ENCODE measurements at regions not wholly inside any gene's neighbourhood (a gene's known extent, or its start where the extent isn't known, plus 50 kb on each side); places are given as distances from the start of the nearest gene placed in this dataset.

- no peak for DNase-seq
Observed at GRCh38 chr21:27839512-27840115, 872.7 kb upstream of the ADAMTS5 start.

DNA sequence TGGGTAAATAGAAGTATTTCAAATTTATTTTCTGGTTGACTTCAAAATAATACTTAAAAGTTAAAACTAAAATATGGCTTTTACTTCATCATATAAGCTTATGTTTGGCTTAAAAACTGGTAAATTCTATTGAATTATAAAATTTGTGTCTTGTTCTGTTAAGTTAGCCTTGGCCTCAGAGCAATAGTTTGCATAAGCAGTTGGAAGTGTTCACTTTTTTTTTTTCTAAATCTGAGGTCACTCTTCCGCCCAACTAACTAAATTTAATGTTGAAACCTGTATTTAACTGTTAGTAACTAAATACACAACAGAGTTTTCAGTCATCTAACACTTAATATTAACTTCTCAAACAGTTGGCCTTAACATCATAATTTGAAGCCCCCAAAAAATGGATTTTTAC, 871.7 kb upstream of the ADAMTS5 start:
- DNase-seq, result no peak

- no peak for DNase-seq
Observed at GRCh38 chr21:27837936-27838335, 871.0 kb upstream of the ADAMTS5 start.

- DNase-seq, result no peak
Observed at GRCh38 chr21:27833298-27833697, 866.4 kb upstream of the ADAMTS5 start.

GRCh38 chr21:27831816-27832569, 865.1 kb upstream of the ADAMTS5 start:
- no peak for DNase-seq

DNA sequence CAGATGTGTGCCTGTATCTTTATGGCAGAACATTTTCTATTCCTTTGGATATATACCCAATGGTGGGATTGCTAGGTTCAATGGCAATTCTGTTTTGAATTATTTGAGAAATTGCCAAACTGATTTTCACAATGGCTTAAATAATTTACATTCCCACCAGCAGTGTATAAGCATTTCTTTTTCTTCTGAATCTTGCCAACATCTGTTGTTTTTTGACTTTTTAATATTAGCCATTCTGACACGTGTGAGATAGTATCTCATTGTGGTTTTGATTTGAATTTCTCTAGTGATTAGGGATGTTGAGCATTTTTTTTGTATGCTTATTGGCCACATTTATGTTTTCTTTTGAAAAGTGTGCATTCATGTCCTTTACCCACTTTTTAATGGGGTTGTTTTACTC, 864.3 kb upstream of the ADAMTS5 start:
- no peak for DNase-seq

DNA sequence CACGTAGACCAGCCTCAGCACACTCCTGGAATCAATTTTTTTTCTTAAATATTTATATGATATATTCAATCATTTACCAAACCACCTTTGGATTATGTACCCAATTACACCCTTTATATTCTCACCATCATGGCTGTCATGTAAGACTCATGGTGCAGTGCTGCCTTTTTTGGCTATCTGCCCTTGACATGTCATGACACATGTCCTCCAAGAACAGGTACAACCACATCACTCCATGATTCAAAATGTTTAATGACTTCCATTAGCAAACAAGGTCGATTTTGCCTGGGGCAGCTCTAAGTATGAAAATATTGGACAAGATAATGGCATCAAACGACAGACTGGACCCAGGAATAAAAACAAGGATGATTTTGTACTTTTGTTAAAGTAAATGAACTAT, 861.1 kb upstream of the ADAMTS5 start:
- no peak for DNase-seq

DNA sequence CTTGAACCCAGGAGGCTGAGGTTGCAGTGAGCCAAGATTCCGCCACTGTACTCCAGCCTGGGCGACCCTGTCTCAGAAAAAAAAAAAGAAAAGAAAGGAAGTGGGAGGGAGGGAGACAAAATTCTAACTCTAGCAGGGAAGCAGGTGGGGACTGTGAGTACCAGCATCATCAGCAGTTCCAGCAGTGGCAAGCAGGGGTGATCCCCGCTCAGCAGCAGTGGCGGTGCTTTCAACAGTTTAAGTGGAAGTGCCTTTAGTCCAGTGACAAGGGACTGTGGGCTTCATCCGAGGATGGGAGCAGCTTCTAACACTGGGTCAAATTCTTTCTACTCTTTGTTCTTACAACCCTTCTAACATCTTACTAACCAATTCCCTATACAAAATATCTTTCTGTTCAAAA, 858.1 kb upstream of the ADAMTS5 start:
- no peak for DNase-seq

DNA sequence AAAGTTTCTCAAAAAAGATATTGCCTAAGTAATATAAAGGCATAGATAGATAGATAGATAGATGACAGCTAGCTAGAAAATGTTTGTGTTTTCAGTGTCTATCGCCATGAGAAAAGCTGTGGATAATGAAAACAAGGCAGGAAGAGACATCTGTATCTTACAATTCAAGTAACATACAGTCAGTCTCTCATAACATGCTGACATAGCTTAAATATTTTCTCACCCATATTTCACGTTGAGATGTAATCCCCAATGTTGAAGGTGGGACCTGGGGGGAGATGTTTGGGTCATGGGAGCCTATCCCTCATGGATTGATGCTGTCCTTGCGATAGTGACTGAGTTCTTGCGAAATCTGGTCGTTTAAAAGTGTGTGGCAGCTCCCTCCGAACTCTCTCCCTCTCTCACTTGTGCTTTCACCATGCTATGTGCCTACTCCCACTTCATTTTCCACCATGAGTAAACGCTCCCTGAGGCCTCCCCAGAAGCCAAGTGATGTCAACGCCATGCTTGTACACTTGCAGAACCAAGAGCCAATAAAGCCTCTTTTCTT, 856.8 kb upstream of the ADAMTS5 start:
- DNase-seq, result no peak

DNA sequence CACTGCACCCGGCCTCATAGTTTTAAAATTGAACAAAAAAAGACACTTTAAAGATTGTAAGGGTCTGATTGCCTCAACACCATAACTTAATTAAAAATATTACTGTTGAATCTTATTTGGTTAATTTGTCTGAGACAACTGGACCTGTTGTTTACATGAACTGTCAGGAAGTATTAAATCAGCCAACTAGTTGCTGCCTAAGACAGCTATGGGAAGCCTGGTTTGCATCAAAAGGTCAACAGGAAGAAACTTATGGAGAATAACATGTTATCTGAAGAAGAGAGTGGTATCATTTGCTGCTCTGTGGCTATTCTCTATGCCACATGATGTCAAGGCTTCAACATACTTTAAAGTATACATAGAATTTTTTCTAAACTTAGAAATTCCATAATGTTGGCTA, 853.5 kb upstream of the ADAMTS5 start:
- no peak for DNase-seq

DNA sequence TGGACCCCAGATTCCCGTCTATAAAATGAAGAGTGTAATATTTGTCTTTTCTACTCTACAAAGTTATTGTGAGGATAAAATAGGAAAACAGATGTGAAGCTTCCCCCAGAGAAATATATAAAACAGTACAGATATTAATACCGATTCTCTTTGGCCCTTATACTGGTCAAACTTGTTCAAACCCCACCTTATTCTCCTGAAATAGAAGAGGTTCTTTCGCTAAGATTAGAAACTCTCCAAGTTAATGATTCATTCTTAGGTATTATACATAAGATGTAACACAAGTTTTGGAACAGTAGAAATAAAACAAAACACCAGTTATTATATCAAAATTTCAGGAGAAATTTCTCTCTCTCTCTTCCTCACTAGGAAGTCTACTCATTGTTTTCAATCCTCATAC, 852.4 kb upstream of the ADAMTS5 start:
- DNase-seq, result no peak

GRCh38 chr21:27818847-27819246, 852.0 kb upstream of the ADAMTS5 start:
- no peak for DNase-seq

GRCh38 chr21:27817902-27818623, 851.2 kb upstream of the ADAMTS5 start:
- DNase-seq, result no peak

DNA sequence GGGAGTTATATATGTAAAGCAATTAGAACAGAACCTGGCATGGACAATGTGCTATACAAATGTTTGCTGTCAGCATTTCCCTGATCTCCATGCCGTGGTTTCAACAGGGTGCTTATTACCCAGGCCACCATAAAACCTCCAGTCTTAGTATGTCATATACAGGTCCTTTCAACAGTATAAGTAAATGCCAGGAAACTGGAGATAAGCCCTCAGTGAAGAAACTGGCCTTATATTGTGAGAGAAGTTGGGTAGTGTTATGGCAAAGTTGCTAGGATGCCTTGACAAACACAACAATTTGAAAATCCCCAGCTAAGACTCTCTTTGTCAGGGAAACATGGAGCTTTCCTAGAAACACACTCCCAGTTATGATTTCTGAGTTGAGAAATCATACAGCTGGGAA, 850.2 kb upstream of the ADAMTS5 start:
- DNase-seq, result no peak

DNA sequence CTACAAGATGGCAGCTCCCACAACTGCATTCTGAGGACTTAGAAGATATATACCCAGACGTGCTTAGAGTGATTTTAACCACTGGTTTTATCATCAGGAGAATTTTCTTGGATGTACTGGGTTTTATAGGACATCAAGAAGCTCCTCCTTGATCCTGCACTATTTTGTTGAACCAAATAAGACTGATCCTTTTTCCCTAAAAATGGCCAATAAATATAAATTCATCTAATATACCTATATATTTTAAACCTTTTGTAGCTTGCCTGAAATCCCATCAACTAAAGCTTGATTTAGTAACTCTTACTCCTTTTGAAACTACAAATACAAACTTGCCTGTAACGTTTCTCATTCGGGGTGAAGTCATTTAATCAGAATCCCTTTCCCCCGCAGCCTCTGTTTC, 849.4 kb upstream of the ADAMTS5 start:
- no peak for DNase-seq

DNA sequence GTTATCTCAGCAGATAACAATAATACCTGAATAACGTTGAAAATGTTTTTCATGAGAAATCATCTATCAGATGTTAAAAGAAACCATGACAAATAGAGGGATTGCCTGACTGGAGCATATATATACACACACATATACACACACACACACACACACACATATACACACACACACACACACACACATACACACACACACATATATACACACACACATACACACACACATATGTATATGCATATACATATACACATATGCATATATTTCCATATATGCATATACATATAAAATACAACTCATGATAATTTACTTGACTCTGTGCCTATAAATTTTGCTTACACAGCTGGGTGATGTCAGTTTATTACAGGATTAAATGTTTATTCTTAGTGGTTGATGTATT, 847.3 kb upstream of the ADAMTS5 start:
- DNase-seq, result no peak

- DNase-seq, result peak; percentile 43
Observed at GRCh38 chr21:27813750-27814149, 846.9 kb upstream of the ADAMTS5 start.

GRCh38 chr21:27813344-27813743, 846.5 kb upstream of the ADAMTS5 start:
- no peak for DNase-seq

GRCh38 chr21:27812279-27812678, 845.4 kb upstream of the ADAMTS5 start:
- DNase-seq, result no peak

GRCh38 chr21:27808923-27809322, 842.0 kb upstream of the ADAMTS5 start:
- no peak for DNase-seq

DNA sequence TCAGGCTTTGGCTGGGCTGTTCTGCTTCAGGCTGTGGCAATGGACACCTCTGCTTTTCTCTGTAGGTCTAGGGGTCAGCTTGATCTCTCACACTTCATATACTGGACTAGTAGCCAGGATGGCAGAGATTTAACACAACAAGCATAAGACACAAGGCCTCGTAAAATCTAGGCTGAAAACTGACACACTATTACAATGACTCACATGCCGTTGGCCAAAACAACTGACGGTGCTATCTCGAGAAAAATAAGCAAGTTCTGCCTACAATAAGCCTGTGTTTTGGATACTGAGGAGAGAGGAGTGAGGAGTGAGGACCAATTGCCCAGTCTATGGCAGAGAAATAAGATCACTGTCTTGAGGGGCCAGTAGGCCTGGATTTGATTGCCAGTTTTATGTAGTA, 840.7 kb upstream of the ADAMTS5 start:
- no peak for DNase-seq

GRCh38 chr21:27806281-27806680, 839.4 kb upstream of the ADAMTS5 start:
- no peak for DNase-seq

DNA sequence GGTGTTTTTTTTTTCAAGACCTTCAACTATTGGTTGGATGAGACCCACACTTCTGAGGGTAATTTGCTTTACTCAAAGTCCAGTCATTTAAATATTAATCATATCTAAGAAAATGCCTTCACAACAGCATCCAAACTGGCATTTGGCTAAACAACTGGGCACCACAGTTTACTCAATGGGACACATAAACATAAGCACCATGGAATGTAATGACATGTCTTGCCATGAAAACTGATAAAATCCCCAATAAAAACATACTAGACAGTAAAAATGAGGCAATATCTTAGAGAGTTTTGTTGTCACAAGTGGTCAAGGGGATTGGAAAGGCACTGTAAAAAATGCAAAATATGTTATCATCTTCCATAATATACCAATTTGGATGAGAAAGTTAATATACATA, 838.8 kb upstream of the ADAMTS5 start:
- DNase-seq, result no peak

DNA sequence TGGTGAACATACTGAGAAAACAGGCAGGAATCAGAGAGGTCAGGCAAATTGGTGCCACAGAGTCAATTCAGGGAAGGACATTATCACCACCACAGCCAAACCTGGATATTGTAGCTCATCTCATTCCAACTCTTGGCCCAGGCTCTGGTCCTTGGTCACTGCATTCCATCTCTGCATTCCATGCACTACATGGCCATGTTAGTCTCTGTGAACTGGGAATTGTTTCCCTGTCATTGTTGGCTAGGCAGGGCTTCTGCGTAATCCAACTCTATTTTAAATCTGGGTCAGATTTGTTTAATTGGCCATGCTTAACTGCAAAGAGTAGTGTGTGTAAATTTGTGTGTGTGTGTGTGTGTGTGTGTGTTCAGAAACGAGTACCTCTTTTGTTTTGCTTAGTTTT, 837.6 kb upstream of the ADAMTS5 start:
- DNase-seq, result no peak
